K562 (cell line): ENCODE measurements at regions not wholly inside any gene's neighbourhood (a gene's known extent, or its start where the extent isn't known, plus 50 kb on each side); places are given as distances from the start of the nearest gene placed in this dataset.

Experiments used
- ATAC-seq: fragments of 200-7000 bp; cut with Tn5 transposase; 3 replicates; pipeline ENCODE4 v1.9.1; 2020; ENCODE audit warnings: moderate library complexity
- BruUV-seq: library from RNA; stranded (reverse); fragments of 400-500 nt; replicated peaks from 2 replicates; lab custom pipeline; 2021; lab: Mats Ljungman, UMichigan
- CTCF ChIA-PET: fragments of 300-600 bp; formaldehyde crosslinking; extraction: SDS; loops from one replicate; lab custom pipeline; 2021; ENCODE audit warnings: low intra/inter-chr PET ratio; lab: Yijun Ruan, JAX
- POLR2A ChIA-PET: fragments of 300-600, 350-650 bp; sonication (Branson Sonifier 250); formaldehyde crosslinking; extraction: SDS; loops from one replicate; lab custom pipeline; 2021; ENCODE audit warnings: antibody characterized with exemption, inconsistent platforms; lab: Yijun Ruan, JAX
- DNase-seq, 4 experiments: peaks; one replicate each; pipeline versions ENCODE4 v3.0.0 to v3.0.0-alpha.2; 2011 to 2018; ENCODE audit warnings: low spot score in 3 of 4, mixed read lengths in 3 of 4; ENCODE audit errors: extremely low read depth in 1 of 4
- FAIRE-seq: peaks from 2 replicates; lab custom pipeline; 2011; peaks lifted over from hg19 to GRCh38; lab: Jason Lieb, UNC
- H2AFZ ChIP-seq: 2 replicates; pipeline ENCODE4 v1.6.0; 2011; ENCODE audit warnings: low read depth, low read length, control low read depth, inconsistent platforms
- H3K27ac ChIP-seq: fragments of 200-600 bp; 3 replicates; pipeline ENCODE4 v1.8.0; 2011; ENCODE audit warnings: low read depth, mild to moderate bottlenecking, control low read depth, inconsistent platforms, low read length, moderate library complexity, mixed read lengths; ENCODE audit errors: extremely low read depth
- H3K27me3 ChIP-seq, 2 experiments: fragments of 300-600 bp in 1 of 2; 2 replicates in 1 of 2; 3 replicates in 1 of 2; pipeline versions ENCODE4 v1.6.0 to v1.8.0; 2011; ENCODE audit warnings: inconsistent platforms in 2 of 2, low read length in 2 of 2, mild to moderate bottlenecking in 1 of 2, mixed read lengths in 1 of 2, moderate library complexity in 1 of 2; ENCODE audit not compliant: control insufficient read depth in 2 of 2, insufficient read depth in 2 of 2
- H3K36me3 ChIP-seq: fragments of 300-600 bp; 3 replicates; pipeline ENCODE4 v1.8.0; 2011; ENCODE audit warnings: mild to moderate bottlenecking, low read length, inconsistent platforms; ENCODE audit not compliant: control insufficient read depth, insufficient read depth
- H3K4me1 ChIP-seq, 2 experiments: fragments of 200-600 bp in 1 of 2; replicated peaks in 1 of 2; 2 replicates in 1 of 2; 3 replicates in 1 of 2; pipeline versions ENCODE4 v1.5.1 to v1.8.0; 2011; ENCODE audit warnings: inconsistent platforms in 2 of 2, low read length in 2 of 2, mild to moderate bottlenecking in 1 of 2, mixed read lengths in 1 of 2, moderate library complexity in 1 of 2; ENCODE audit not compliant: control insufficient read depth in 2 of 2, insufficient read depth in 2 of 2
- H3K4me2 ChIP-seq: 2 replicates; pipeline ENCODE4 v1.6.1; 2011; ENCODE audit warnings: low read length, control low read depth, inconsistent platforms, mixed read lengths; ENCODE audit not compliant: insufficient read depth
- H3K4me3 ChIP-seq: fragments of 200-600 bp; sonication (generic), shearing (Covaris generic); 2 replicates; pipeline ENCODE4 v1.5.1; 2016; ENCODE audit warnings: control low read depth, inconsistent platforms
- H3K79me2 ChIP-seq: fragments of 200-600 bp; 3 replicates; pipeline ENCODE4 v1.8.0; 2011; ENCODE audit warnings: low read length, inconsistent platforms; ENCODE audit not compliant: control insufficient read depth, insufficient read depth
- H3K9ac ChIP-seq, 2 experiments: 2 replicates each; pipeline versions ENCODE4 v1.6.0 to v1.6.1; 2011; ENCODE audit warnings: low read depth in 2 of 2, low read length in 2 of 2, control low read depth in 1 of 2, inconsistent platforms in 1 of 2, mild to moderate bottlenecking in 1 of 2, mixed read lengths in 1 of 2; ENCODE audit not compliant: insufficient read depth in 1 of 2
- H3K9me1 ChIP-seq: one replicate; pipeline ENCODE4 v1.6.0; 2011; ENCODE audit warnings: inconsistent platforms, mild to moderate bottlenecking, low read length, moderate library complexity; ENCODE audit not compliant: control insufficient read depth, insufficient read depth
- H3K9me3 ChIP-seq: replicated peaks from 2 replicates; pipeline ENCODE4 v1.5.1; 2011; ENCODE audit warnings: low read depth, low read length, inconsistent platforms; ENCODE audit not compliant: control insufficient read depth, insufficient read depth
- H4K20me1 ChIP-seq: replicated peaks from 2 replicates; pipeline ENCODE4 v1.6.1; 2011; ENCODE audit warnings: low read length, inconsistent platforms, mixed read lengths; ENCODE audit not compliant: control insufficient read depth, insufficient read depth
- CBX5 ChIP-seq: IDR thresholded peaks from 2 replicates; pipeline ENCODE4 v1.6.1; 2014; ENCODE audit warnings: low read depth, borderline replicate concordance
- CUX1 ChIP-seq: fragments of 200-800 bp; sonication (Bioruptor generic); IDR thresholded peaks from 2 replicates; pipeline ENCODE4 v1.6.1; 2016; ENCODE audit warnings: missing genetic modification characterization, missing compliant biosample characterization
- ETV1 ChIP-seq: fragments of 450-650 bp; conservative IDR thresholded peaks from 2 replicates; pipeline ENCODE4 v1.6.1; 2016; ENCODE audit warnings: missing genetic modification characterization, control low read depth, low read depth, missing compliant biosample characterization
- RBM14 ChIP-seq: fragments of 200-400 bp; formaldehyde crosslinking; IDR thresholded peaks from 2 replicates; pipeline ENCODE4 v1.6.1; 2018; ENCODE audit warnings: low read depth, mild to moderate bottlenecking, low read length, moderate library complexity, borderline replicate concordance; ENCODE audit not compliant: insufficient read depth
- SMARCA5 ChIP-seq: fragments of 450-650 bp; IDR thresholded peaks from 2 replicates; pipeline ENCODE4 v1.6.1; 2016
- TRIM24 ChIP-seq, 2 experiments: fragments of 450-650 bp; IDR thresholded peaks; 2 replicates each; pipeline ENCODE4 v1.6.1; 2016
- ZHX1 ChIP-seq: fragments of 150-350 bp; conservative IDR thresholded peaks from 2 replicates; pipeline ENCODE4 v1.6.1; 2014; ENCODE audit warnings: low read length
- ZNF121 ChIP-seq: sonication (generic); formaldehyde crosslinking; conservative IDR thresholded peaks from 2 replicates; pipeline ENCODE4 v1.8.0; 2022; ENCODE audit warnings: missing genetic modification reagents
- ZNF165 ChIP-seq: fragments of 250-450 bp; sonication (Bioruptor Pico); IDR thresholded peaks from 2 replicates; pipeline ENCODE4 v1.4.0; 2020; ENCODE audit warnings: borderline replicate concordance
- ZNF212 ChIP-seq: fragments of 450-650 bp; formaldehyde crosslinking; IDR thresholded peaks from 2 replicates; pipeline ENCODE4 v1.4.0; 2020; ENCODE audit warnings: mild to moderate bottlenecking
- ZNF696 ChIP-seq: fragments of 250-450 bp; sonication (Bioruptor Pico); conservative IDR thresholded peaks from 2 replicates; pipeline ENCODE4 v1.4.0; 2020; ENCODE audit warnings: mild to moderate bottlenecking, moderate library complexity
- ZNF740 ChIP-seq, 3 experiments: fragments of 200-800 bp in 1 of 3; sonication (Bioruptor generic) in 1 of 3; sonication (generic) in 1 of 3; formaldehyde crosslinking in 1 of 3; IDR thresholded peaks; 2 replicates each; pipeline versions ENCODE4 v1.6.1 to v1.8.0; 2016 to 2022; ENCODE audit warnings: mild to moderate bottlenecking in 2 of 3, missing compliant biosample characterization in 2 of 3, missing genetic modification characterization in 2 of 3, missing genetic modification reagents in 1 of 3
- WGBS: fragments of 100-300 bp; shearing (Covaris generic); methylation state at CpG from one replicate; pipeline ENCODE4 v1.1.6; 2016; ENCODE audit warnings: low coverage, mixed read lengths; ENCODE audit not compliant: insufficient coverage; ENCODE audit errors: missing lambda C conversion rate; 5-methylcytosine and 5-hydroxymethylcytosine counted together
- in situ Hi-C: fragments of 300-500 bp; cut with MboI; formaldehyde crosslinking; loops from 4 replicates; pipeline ENCODE4 v1.15.0; 2018; ENCODE audit warnings: inconsistent platforms, mixed read lengths
- intact Hi-C: fragments of 100-400 bp; cut with micrococcal nuclease; formaldehyde crosslinking; loops from 2 replicates; pipeline ENCODE4 v1.14.2; 2022
- TF ChIP-seq, protein P1 (sequence below): fragments of 250-450 bp; sonication (Bioruptor Pico); IDR thresholded peaks from 2 replicates; pipeline ENCODE4 v1.8.0; 2021; ENCODE audit warnings: moderate library complexity, mild to moderate bottlenecking, inconsistent platforms
- TF ChIP-seq, protein P2 (sequence below): sonication (generic); formaldehyde crosslinking; IDR thresholded peaks from 2 replicates; pipeline ENCODE4 v1.8.0; 2022; ENCODE audit warnings: mild to moderate bottlenecking, missing genetic modification reagents

DNA sequence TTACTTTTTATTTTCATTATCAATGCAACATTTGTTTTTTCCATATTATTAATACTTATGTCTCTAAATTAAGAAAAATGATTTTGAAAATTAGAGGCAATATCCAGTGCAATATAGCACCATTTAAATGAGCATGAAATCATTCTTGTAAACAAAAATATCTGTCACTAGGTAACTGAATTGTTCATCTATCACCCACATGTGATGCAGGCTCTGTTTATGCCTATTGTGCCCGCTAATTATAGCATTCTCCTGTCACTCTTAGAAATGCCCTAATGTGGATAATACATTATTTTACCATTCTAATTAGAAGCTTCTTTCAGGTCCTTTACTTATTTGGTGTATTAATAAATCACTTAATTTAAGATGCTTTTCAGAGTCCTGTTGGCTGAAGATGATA, 1332.4 kb downstream of the AACS start:
- Histone ChIP-seq H3K27me3 (no peaks in the 10 kb centered on the region), H3K4me1 (no peaks in the 10 kb centered on the region), H3K9me1 (no peaks in the 10 kb centered on the region), H3K79me2 (no peaks in the 10 kb centered on the region), H3K9me3 (no peaks in the 10 kb centered on the region; the same call in 1 of the 2 replicates), H3K27ac (no peak overlapping the region), H3K9ac (no peak overlapping the region), H2AFZ (no peak overlapping the region), H4K20me1 (no peaks in the 10 kb centered on the region), H3K4me3 (no peak overlapping the region), H3K4me2 (no peak overlapping the region), H3K36me3 (no peaks in the 10 kb centered on the region)
- DNase-seq (no peak), ATAC-seq (no peak), FAIRE-seq (no peak)
- intact Hi-C loops = no loop called here
- ChIA-PET POLR2A (no interaction called here), CTCF (no interaction called here)
- in situ Hi-C loops = no loop called here
- BruUV-seq = no TSS peak
- 0% methylated on average over 1 of the region's 1 CpG for WGBS
- no peak for TF ChIP-seq CBX5
- no peak for TF ChIP-seq ZNF740 (CRISPR knock-in tag; IDR thresholded peaks at IDR 0.05)
- TF ChIP-seq ZNF740 (tag; IDR thresholded peaks at IDR 0.05) = no peak
- TF ChIP-seq SMARCA5 = no peak
- TF ChIP-seq, protein P1, sequence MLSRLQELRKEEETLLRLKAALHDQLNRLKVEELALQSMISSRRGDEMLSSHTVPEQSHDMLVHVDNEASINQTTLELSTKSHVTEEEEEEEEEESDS (CRISPR knock-in tag) = no peak
- TF ChIP-seq RBM14 = no peak
- TF ChIP-seq CUX1 (CRISPR knock-in tag) = no peak
- no peak for TF ChIP-seq ZNF696
- TF ChIP-seq ZNF121 = no peak
- no peak for TF ChIP-seq ETV1 (tag)
- TF ChIP-seq, protein P2, sequence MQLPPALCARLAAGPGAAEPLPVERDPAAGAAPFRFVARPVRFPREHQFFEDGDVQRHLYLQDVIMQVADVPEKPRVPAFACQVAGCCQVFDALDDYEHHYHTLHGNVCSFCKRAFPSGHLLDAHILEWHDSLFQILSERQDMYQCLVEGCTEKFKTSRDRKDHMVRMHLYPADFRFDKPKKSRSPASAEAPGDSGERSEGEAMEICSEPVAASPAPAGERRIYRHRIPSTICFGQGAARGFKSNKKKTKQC (CRISPR knock-in tag) = no peak
- no peak for TF ChIP-seq ZNF212 (CRISPR knock-in tag)
- TF ChIP-seq TRIM24 (IDR thresholded peaks at IDR 0.05) = no peak
- no peak for TF ChIP-seq ZHX1
- TF ChIP-seq ZNF165 (CRISPR knock-in tag) = no peak
